ENCODE measurements at regions not wholly inside any gene's neighbourhood (a gene's known extent, or its start where the extent isn't known, plus 50 kb on each side); places are given as distances from the start of the nearest gene placed in this dataset.

DNA sequence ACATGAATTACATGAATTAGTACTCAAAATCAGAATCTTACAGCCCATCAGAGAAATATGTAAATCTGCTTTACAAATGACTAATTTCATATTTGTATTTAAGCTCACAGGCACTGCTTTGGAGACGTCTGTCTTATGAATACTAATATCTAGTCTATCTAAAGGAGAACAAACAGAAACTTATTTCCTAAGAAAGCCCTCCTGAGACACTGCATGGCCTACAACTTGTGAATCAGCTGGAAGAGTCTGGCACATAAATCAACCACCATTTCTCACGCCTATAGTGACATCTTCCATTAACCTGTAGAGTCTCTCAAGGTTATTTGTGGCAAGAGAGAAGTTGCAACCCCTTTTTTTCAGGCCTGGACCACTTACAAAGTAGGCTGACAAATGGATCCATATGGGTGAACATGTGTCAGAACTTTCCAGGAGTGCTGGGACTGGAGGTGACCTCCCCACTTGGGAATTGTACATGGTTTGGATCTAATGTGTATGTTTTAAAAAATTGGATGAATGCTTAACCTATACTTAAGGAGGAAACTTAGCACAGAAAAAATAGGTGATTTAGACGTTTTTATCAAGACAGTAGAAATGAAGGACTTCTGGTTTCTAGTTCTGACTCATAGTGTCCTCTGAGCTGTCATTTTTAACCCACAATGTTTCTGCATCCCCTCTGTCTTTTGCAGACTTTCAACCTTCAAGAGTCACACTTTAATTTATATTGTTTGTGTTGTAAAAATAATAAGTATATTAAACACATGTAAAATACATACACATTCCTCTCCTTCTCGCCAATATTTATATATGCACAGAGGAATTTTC, 83.2 kb upstream of the ARHGAP24 start:
- ATAC-seq (no peak), DNase-seq (no peak)
- no peak overlapping the region for H3K4me3 ChIP-seq
- H3K27me3 ChIP-seq, result no peaks in the 10 kb centered on the region
- intact Hi-C loops (cut with DNase I), result no loop called here
- H3K36me3 ChIP-seq, result no peaks in the 10 kb centered on the region
- H3K4me1 ChIP-seq, result peaks cover 0 to 25% (median 9%) of the 10 kb centered on the region in 12 donors
- H3K9me3 ChIP-seq, result no peaks in the 10 kb centered on the region
- peak overlapping the region in 3 of 12 donors; percentile 1 to 19 (median 15) for H3K27ac ChIP-seq
- TF ChIP-seq, protein P1, sequence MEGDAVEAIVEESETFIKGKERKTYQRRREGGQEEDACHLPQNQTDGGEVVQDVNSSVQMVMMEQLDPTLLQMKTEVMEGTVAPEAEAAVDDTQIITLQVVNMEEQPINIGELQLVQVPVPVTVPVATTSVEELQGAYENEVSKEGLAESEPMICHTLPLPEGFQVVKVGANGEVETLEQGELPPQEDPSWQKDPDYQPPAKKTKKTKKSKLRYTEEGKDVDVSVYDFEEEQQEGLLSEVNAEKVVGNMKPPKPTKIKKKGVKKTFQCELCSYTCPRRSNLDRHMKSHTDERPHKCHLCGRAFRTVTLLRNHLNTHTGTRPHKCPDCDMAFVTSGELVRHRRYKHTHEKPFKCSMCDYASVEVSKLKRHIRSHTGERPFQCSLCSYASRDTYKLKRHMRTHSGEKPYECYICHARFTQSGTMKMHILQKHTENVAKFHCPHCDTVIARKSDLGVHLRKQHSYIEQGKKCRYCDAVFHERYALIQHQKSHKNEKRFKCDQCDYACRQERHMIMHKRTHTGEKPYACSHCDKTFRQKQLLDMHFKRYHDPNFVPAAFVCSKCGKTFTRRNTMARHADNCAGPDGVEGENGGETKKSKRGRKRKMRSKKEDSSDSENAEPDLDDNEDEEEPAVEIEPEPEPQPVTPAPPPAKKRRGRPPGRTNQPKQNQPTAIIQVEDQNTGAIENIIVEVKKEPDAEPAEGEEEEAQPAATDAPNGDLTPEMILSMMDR (IDR thresholded peaks at IDR 0.05), result no peak
- no peak for TF ChIP-seq POLR2A (IDR thresholded peaks at IDR 0.05)
- WGBS, 4 donors, result 55 to 69% (median 61%) methylated on average over 4 of the region's 4 CpGs

DNA sequence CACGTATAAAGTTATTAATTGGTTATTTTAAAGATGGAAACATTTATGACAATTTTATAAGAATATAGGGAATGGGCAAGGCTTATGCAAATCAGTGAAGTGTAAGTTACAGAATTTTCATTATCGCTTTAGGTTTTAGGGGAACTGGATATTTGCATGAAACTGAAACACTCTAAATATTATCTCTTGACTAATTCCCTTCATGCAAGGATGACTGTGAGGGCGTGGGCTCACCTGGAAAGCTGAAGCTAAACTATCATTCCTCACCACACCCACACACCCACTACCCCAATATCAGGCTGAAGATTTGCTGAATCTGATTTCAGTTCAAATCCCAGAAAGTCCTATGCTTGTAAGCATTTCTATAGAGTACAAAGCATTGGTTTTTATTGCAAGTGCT, 81.7 kb upstream of the ARHGAP24 start:
- 91 to 99% (median 96%) methylated on average over 3 of the region's 3 CpGs for WGBS, 4 donors
- ATAC-seq, result no peak
- no peaks in the 10 kb centered on the region for H3K36me3 ChIP-seq
- no peak overlapping the region for H3K27ac ChIP-seq
- no peaks in the 10 kb centered on the region for H3K27me3 ChIP-seq
- H3K4me3 ChIP-seq, result no peak overlapping the region
- H3K9me3 ChIP-seq, result no peaks in the 10 kb centered on the region
- intact Hi-C loops (cut with DNase I), result no loop called here
- no peak for DNase-seq
- TF ChIP-seq POLR2A (IDR thresholded peaks at IDR 0.05), result no peak
- TF ChIP-seq, protein P1 (IDR thresholded peaks at IDR 0.05), result no peak
- H3K4me1 ChIP-seq, result peaks cover 0 to 27% (median 10%) of the 10 kb centered on the region in 12 donors

DNA sequence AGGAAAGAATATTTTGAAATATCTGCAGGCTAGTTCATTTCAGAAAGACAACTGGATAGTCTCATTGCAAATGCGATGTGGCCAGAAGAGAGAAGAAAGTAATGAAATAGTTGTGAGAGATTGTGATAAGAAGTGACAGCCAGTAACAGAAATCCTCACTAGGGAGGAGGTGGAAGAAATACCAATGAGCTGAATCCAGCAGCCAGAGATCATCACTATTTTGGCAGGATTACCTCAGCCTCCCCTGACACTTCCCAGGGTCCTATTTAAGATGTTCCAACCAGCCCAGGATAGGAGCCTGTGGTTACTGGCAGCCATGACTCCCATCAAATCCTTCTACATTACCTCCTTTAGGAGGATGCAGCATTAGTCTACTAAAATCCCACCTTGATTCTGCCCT, 76.7 kb upstream of the ARHGAP24 start:
- intact Hi-C loops (cut with DNase I), result loop anchor here in 1 of 10 donors (2.0 kb wide), 1 partner anchor 77 kb away; the partner anchor contains the start of gene ARHGAP24
- H3K36me3 ChIP-seq, result no peaks in the 10 kb centered on the region
- no peaks in the 10 kb centered on the region for H3K27me3 ChIP-seq
- 26 to 37% (median 29%) methylated on average over 1 of the region's 1 CpG for WGBS, 4 donors
- H3K4me3 ChIP-seq, result no peak overlapping the region
- TF ChIP-seq, protein P1 (IDR thresholded peaks at IDR 0.05), result no peak
- no peak for TF ChIP-seq POLR2A (IDR thresholded peaks at IDR 0.05)
- peak; percentile 78 to 94 (median 86) for ATAC-seq
- peak overlapping the region in 8 of 12 donors; percentile 4 to 67 (median 42) for H3K27ac ChIP-seq
- peak in 4 of 5 donors; percentile 31 to 46 (median 39) for DNase-seq
- peaks cover 0 to 6% (median 0%) of the 10 kb centered on the region in 12 donors for H3K9me3 ChIP-seq
- peaks cover 0 to 16% (median 5%) of the 10 kb centered on the region in 12 donors for H3K4me1 ChIP-seq

DNA sequence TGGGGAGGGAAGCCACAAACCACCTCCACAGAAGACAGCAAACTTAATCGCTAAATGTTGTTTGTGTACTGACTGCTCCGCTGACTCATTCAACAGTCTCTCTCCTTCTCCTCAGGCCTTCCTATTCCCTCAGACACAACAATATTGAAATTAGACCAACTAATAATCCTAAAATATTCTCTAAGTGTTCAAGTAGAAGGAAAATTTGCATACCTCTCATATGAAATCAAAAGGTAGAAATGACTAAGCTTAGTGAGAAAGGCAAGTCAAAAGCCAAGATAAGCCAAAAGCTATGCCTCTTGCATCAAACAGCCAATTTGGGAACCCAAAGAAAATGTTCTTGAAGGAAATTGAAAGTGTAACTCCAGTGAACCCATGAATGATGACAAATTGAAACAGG, 75.7 kb upstream of the ARHGAP24 start:
- 93 to 97% (median 96%) methylated on average over 2 of the region's 2 CpGs for WGBS, 4 donors
- Histone ChIP-seq H3K27me3 (no peaks in the 10 kb centered on the region), H3K4me1 (peaks cover 0 to 16% (median 5%) of the 10 kb centered on the region in 12 donors), H3K4me3 (no peak overlapping the region), H3K36me3 (no peaks in the 10 kb centered on the region), H3K9me3 (peaks cover 0 to 6% (median 0%) of the 10 kb centered on the region in 12 donors), H3K27ac (peak overlapping the region in 1 of 12 donors; percentile 44)
- ATAC-seq (no peak), DNase-seq (no peak)
- TF ChIP-seq, protein P1 (IDR thresholded peaks at IDR 0.05), result no peak
- no peak for TF ChIP-seq POLR2A (IDR thresholded peaks at IDR 0.05)
- intact Hi-C loops (cut with DNase I), result loop anchor here in 1 of 10 donors (2.0 kb wide), 1 partner anchor 76 kb away; the partner anchor contains the start of gene ARHGAP24
